ENCODE measurements at regions not wholly inside any gene's neighbourhood (a gene's known extent, or its start where the extent isn't known, plus 50 kb on each side); places are given as distances from the start of the nearest gene placed in this dataset.

DNA sequence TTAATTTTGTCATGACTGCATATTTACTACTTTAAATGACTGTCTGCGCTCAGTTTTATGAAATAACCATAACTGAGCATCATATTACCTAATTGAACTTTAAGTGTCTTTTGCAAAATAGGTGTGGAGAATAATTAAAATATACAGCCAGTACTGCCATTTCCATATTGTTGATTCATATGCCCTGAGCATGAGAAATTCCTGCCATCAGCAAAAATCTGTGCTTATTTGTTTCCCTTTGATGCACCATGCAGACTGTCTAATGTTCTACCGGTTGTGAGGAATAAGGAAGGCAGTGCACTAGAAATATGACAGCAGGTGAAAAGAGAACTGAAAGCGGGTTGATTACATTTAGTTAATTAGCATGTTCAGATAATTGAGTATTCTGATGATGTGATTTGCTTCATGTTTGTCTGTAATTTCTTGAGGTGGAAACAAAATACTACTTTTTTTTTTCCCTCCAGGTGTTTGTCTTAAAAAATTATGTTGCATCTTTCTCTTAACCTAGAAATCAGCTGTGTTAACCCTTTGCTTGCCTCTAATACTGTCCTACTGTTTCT, 229.4 kb upstream of the AZI2 start:
- H3K9me2 ChIP-seq (ENCODE audit: insufficient read depth, low read length) = no peaks in the 10 kb centered on the region
- CTCF ChIA-PET (ENCODE audit: unreplicated experiment) = no interaction called here
- no peak for DNase-seq (ENCODE audit: low spot score)

DNA sequence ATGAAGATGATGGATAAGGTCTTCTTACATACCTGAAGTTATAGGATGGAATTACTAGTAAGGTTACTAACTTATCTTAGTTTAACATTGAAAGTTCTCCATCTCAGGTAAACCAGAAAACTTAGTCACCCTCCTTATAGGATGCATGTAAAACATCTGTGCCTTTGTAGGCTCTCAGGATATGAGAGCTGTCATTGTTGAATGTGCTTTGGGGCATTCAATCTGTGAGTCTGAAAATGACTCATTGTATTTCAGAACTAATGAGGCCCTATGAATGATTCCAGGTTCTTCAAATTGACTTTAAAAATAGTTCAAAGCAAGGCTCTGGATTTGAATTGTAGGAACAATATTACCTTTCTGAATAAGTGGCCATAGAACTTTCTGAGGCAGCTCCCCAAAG, 237.7 kb upstream of the AZI2 start:
- Histone ChIP-seq H3K36me3 (ENCODE audit: insufficient read depth, low read length) (no peaks in the 10 kb centered on the region), H2AFZ (ENCODE audit: low read length) (no peak overlapping the region), H3K4me2 (ENCODE audit: low read length) (no peak overlapping the region), H4K20me1 (ENCODE audit: insufficient read depth, low read length) (no peaks in the 10 kb centered on the region), H3K4me3 (ENCODE audit: low read depth, low read length, poor library complexity, severe bottlenecking) (no peak overlapping the region), H3K4me1 (ENCODE audit: insufficient read depth, low read length, poor library complexity, severe bottlenecking) (no peaks in the 10 kb centered on the region), H3K79me2 (ENCODE audit: insufficient read depth, low read depth, low read length) (no peaks in the 10 kb centered on the region), H3K9me2 (ENCODE audit: insufficient read depth, low read length) (0 out of 2 replicates have a peak, but pooled peaks cover 6% of the 10 kb centered on the region), H3K27ac (ENCODE audit: low read depth, low read length, poor library complexity, severe bottlenecking) (no peak overlapping the region), H3K9me3 (ENCODE audit: low read length) (no peaks in the 10 kb centered on the region)
- ChIA-PET POLR2A (interaction anchor here (0.6 kb wide), 1 partner anchor 758 kb away, joined by 3 read pairs; no protein-coding TSS in a partner anchor), CTCF (ENCODE audit: unreplicated experiment) (no interaction called here)
- BruUV-seq (replicated peaks) = no TSS peak
- DNase-seq (ENCODE audit: low spot score) = no peak
- no peak for TF ChIP-seq EZH2phosphoT487 (IDR thresholded peaks at IDR 0.05; ENCODE audit: borderline replicate concordance, low read depth, low read length)
- TF ChIP-seq CTCF (conservative IDR thresholded peaks at IDR 0.05; ENCODE audit: low read length) = no peak
- intact Hi-C loops (cut with micrococcal nuclease; ENCODE audit: unreplicated experiment) = no loop called here

More for the DNA sequence above, 229.4 kb upstream of the AZI2 start:
- Histone ChIP-seq H3K9me3 (ENCODE audit: low read length) (no peaks in the 10 kb centered on the region), H3K4me2 (ENCODE audit: low read length) (no peak overlapping the region), H3K27ac (ENCODE audit: low read depth, low read length, poor library complexity, severe bottlenecking) (no peak overlapping the region), H2AFZ (ENCODE audit: low read length) (no peak overlapping the region), H3K4me3 (ENCODE audit: low read depth, low read length, poor library complexity, severe bottlenecking) (no peak overlapping the region), H3K4me1 (ENCODE audit: insufficient read depth, low read length, poor library complexity, severe bottlenecking) (no peaks in the 10 kb centered on the region), H4K20me1 (ENCODE audit: insufficient read depth, low read length) (no peaks in the 10 kb centered on the region), H3K36me3 (ENCODE audit: insufficient read depth, low read length) (no peaks in the 10 kb centered on the region), H3K79me2 (ENCODE audit: insufficient read depth, low read depth, low read length) (no peaks in the 10 kb centered on the region)
- TF ChIP-seq CTCF (conservative IDR thresholded peaks at IDR 0.05; ENCODE audit: low read length) (no peak), EZH2phosphoT487 (IDR thresholded peaks at IDR 0.05; ENCODE audit: borderline replicate concordance, low read depth, low read length) (no peak)
- intact Hi-C loops (cut with micrococcal nuclease; ENCODE audit: unreplicated experiment) = no loop called here
- POLR2A ChIA-PET = no interaction called here
- BruUV-seq (replicated peaks) = no TSS peak

DNA sequence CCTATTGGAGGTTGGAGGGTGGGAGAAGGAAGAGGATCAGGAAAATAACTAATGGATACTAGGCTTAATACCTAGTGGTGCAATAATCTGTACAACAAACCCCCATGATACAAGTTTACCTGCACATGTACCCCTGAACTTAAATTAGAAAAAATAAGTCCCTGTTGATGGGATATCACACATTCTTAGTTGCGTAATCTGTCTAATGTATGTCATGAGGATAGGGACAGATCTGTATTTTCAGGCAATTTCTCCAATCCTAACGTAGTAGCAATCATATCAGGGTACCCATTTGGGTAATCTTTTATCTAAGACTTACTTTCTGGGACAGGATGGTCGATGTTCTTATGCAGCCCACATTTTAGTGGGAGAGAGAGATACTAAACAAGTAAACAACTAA, 239.1 kb upstream of the AZI2 start:
- CTCF ChIA-PET (ENCODE audit: unreplicated experiment) = no interaction called here
- Histone ChIP-seq H3K27ac (ENCODE audit: low read depth, low read length, poor library complexity, severe bottlenecking) (no peak overlapping the region), H2AFZ (ENCODE audit: low read length) (no peak overlapping the region)

More for the DNA sequence above, 239.1 kb upstream of the AZI2 start:
- Histone ChIP-seq H3K4me1 (ENCODE audit: insufficient read depth, low read length, poor library complexity, severe bottlenecking) (no peaks in the 10 kb centered on the region), H3K9me2 (ENCODE audit: insufficient read depth, low read length) (0 out of 2 replicates have a peak, but pooled peaks cover 6% of the 10 kb centered on the region), H3K9me3 (ENCODE audit: low read length) (no peaks in the 10 kb centered on the region), H3K4me3 (ENCODE audit: low read depth, low read length, poor library complexity, severe bottlenecking) (no peak overlapping the region), H3K79me2 (ENCODE audit: insufficient read depth, low read depth, low read length) (no peaks in the 10 kb centered on the region), H3K4me2 (ENCODE audit: low read length) (no peak overlapping the region), H4K20me1 (ENCODE audit: insufficient read depth, low read length) (no peaks in the 10 kb centered on the region), H3K36me3 (ENCODE audit: insufficient read depth, low read length) (no peaks in the 10 kb centered on the region)
- DNase-seq (ENCODE audit: low spot score) = no peak
- POLR2A ChIA-PET = no interaction called here
- intact Hi-C loops (cut with micrococcal nuclease; ENCODE audit: unreplicated experiment) = no loop called here
- no TSS peak for BruUV-seq (replicated peaks)
- TF ChIP-seq CTCF (conservative IDR thresholded peaks at IDR 0.05; ENCODE audit: low read length) = no peak
- no peak for TF ChIP-seq EZH2phosphoT487 (IDR thresholded peaks at IDR 0.05; ENCODE audit: borderline replicate concordance, low read depth, low read length)

Data from OCI-LY7 (cell line).